ENCODE measurements at regions not wholly inside any gene's neighbourhood (a gene's known extent, or its start where the extent isn't known, plus 50 kb on each side); places are given as distances from the start of the nearest gene placed in this dataset.
"Not testable (repeated sequence)": the region's sequence is repeated elsewhere in the genome, so short reads cannot be mapped to it uniquely, and the experiment has no call there.

- no peak for DNase-seq (ENCODE audit: low read depth)
These were observed 261.4 kb upstream of the MME start for GRCh38 chr3:154818676-154819255.

- not testable (repeated sequence) for DNase-seq (ENCODE audit: low read depth)
These were observed 270.1 kb upstream of the MME start for GRCh38 chr3:154810017-154810416.

GRCh38 chr3:154801729-154802128 lies 278.4 kb upstream of the MME start:
- DNase-seq (ENCODE audit: low read depth), result no peak

- no peak for DNase-seq (ENCODE audit: low read depth)
These were observed 280.3 kb upstream of the MME start for GRCh38 chr3:154799800-154800199.

- DNase-seq (ENCODE audit: low read depth), result peak; percentile 97
These were observed 284.5 kb upstream of the MME start for GRCh38 chr3:154795582-154795981.

- DNase-seq (ENCODE audit: low read depth), result peak; percentile 30
These were observed 285.2 kb upstream of the MME start for GRCh38 chr3:154794814-154795445.

GRCh38 chr3:154794391-154794790 lies 285.7 kb upstream of the MME start:
- no peak for DNase-seq (ENCODE audit: low read depth)

- no peak for DNase-seq (ENCODE audit: low read depth)
These were observed 287.3 kb upstream of the MME start for GRCh38 chr3:154792828-154793227.

- no peak for DNase-seq (ENCODE audit: low read depth)
These were observed 288.5 kb upstream of the MME start for GRCh38 chr3:154791611-154792010.

- no peak for DNase-seq (ENCODE audit: low read depth)
These were observed 293.4 kb upstream of the MME start for GRCh38 chr3:154786724-154787123.

GRCh38 chr3:154783521-154783931 lies 296.6 kb upstream of the MME start:
- DNase-seq (ENCODE audit: low read depth), result no peak

GRCh38 chr3:154783061-154783460 lies 297.1 kb upstream of the MME start:
- DNase-seq (ENCODE audit: low read depth), result no peak

- no peak for DNase-seq (ENCODE audit: low read depth)
These were observed 298.0 kb upstream of the MME start for GRCh38 chr3:154782151-154782550.

- DNase-seq (ENCODE audit: low read depth), result no peak
These were observed 298.5 kb upstream of the MME start for GRCh38 chr3:154781595-154781994.

GRCh38 chr3:154780263-154780662 lies 299.9 kb upstream of the MME start:
- no peak for DNase-seq (ENCODE audit: low read depth)

GRCh38 chr3:154779571-154779970 lies 300.5 kb upstream of the MME start:
- no peak for DNase-seq (ENCODE audit: low read depth)

GRCh38 chr3:154778057-154778456 lies 302.1 kb upstream of the MME start:
- no peak for DNase-seq (ENCODE audit: low read depth)

- no peak for DNase-seq (ENCODE audit: low read depth)
These were observed 303.4 kb upstream of the MME start for GRCh38 chr3:154776549-154777225.

- no peak for DNase-seq (ENCODE audit: low read depth)
These were observed 304.1 kb upstream of the MME start for GRCh38 chr3:154775821-154776548.

GRCh38 chr3:154766765-154767503 lies 313.2 kb upstream of the MME start:
- no peak for DNase-seq (ENCODE audit: low read depth)

GRCh38 chr3:154764856-154765640 lies 315.1 kb upstream of the MME start:
- no peak for DNase-seq (ENCODE audit: low read depth)

Measured in HS-5 (cell line).